ENCODE measurements at regions not wholly inside any gene's neighbourhood (a gene's known extent, or its start where the extent isn't known, plus 50 kb on each side); places are given as distances from the start of the nearest gene placed in this dataset.
"Not testable (repeated sequence)": the region's sequence is repeated elsewhere in the genome, so short reads cannot be mapped to it uniquely, and the experiment has no call there.

GRCh38 chr10:45514291-45515270 lies 140.6 kb downstream of the ALOX5 start:
- peak; percentile 3 for DNase-seq

- DNase-seq, result no peak
These were observed 139.5 kb downstream of the ALOX5 start for GRCh38 chr10:45513551-45513950.

GRCh38 chr10:45511926-45512325 lies 137.9 kb downstream of the ALOX5 start:
- not testable (repeated sequence) for DNase-seq

GRCh38 chr10:45509491-45509890 lies 135.5 kb downstream of the ALOX5 start:
- no peak for DNase-seq

GRCh38 chr10:45505311-45505710 lies 131.3 kb downstream of the ALOX5 start:
- DNase-seq, result no peak

GRCh38 chr10:45502458-45502857 lies 128.4 kb downstream of the ALOX5 start:
- no peak for DNase-seq

- DNase-seq, result no peak
These were observed 127.8 kb downstream of the ALOX5 start for GRCh38 chr10:45501791-45502190.

- DNase-seq, result no peak
These were observed 126.8 kb downstream of the ALOX5 start for GRCh38 chr10:45500798-45501197.

GRCh38 chr10:45500304-45500703 lies 126.3 kb downstream of the ALOX5 start:
- no peak for DNase-seq

- no peak for DNase-seq
These were observed 121.6 kb downstream of the ALOX5 start for GRCh38 chr10:45495438-45496152.
